H1 (cell line): ENCODE measurements at regions not wholly inside any gene's neighbourhood (a gene's known extent, or its start where the extent isn't known, plus 50 kb on each side); places are given as distances from the start of the nearest gene placed in this dataset.

Experiments
- CTCF ChIA-PET: fragments of 300-600 bp; sonication (Branson Sonifier 250); formaldehyde crosslinking; loops from one replicate; lab custom pipeline; 2021; ENCODE audit not compliant: partially characterized antibody; lab: Charles Lee
- POLR2A ChIA-PET: fragments of 300-600 bp; sonication (Branson Sonifier 250); formaldehyde crosslinking; loops from one replicate; lab custom pipeline; 2021; ENCODE audit warnings: inconsistent platforms; ENCODE audit not compliant: partially characterized antibody; lab: Charles Lee
- DNase-seq, 2 experiments: peaks; one replicate each; pipeline versions ENCODE4 v3.0.0 to v3.0.0-alpha.2; 2010 to 2022; ENCODE audit warnings: low spot score in 2 of 2, low read depth in 1 of 2, mixed read lengths in 1 of 2
- FAIRE-seq: peaks from 2 replicates; lab custom pipeline; 2011; peaks lifted over from hg19 to GRCh38; lab: Jason Lieb, UNC
- H2AFZ ChIP-seq: 2 replicates; pipeline ENCODE4 v1.8.1; 2012; ENCODE audit warnings: low read length, inconsistent platforms
- H2AK5ac ChIP-seq: 2 replicates; pipeline ENCODE4 v1.6.1; 2013; ENCODE audit warnings: low read depth, low read length
- H2BK120ac ChIP-seq: replicated peaks from 2 replicates; pipeline ENCODE3; 2013; ENCODE audit warnings: low read depth, low read length, inconsistent platforms
- H2BK12ac ChIP-seq: 2 replicates; pipeline ENCODE4 v1.6.1; 2013; ENCODE audit warnings: low read depth, low read length
- H2BK15ac ChIP-seq: 2 replicates; pipeline ENCODE4 v1.6.1; 2013; ENCODE audit warnings: low read length
- H2BK20ac ChIP-seq: 2 replicates; pipeline ENCODE4 v1.6.1; 2013; ENCODE audit warnings: low read length
- H2BK5ac ChIP-seq: 2 replicates; pipeline ENCODE4 v1.6.1; 2013; ENCODE audit warnings: low read depth, low read length
- H3K14ac ChIP-seq: 2 replicates; pipeline ENCODE4 v1.6.1; 2013; ENCODE audit warnings: inconsistent platforms; ENCODE audit not compliant: insufficient read length
- H3K18ac ChIP-seq: 2 replicates; pipeline ENCODE4 v1.6.1; 2013; ENCODE audit warnings: low read length; ENCODE audit errors: extremely low read depth
- H3K23ac ChIP-seq: 2 replicates; pipeline ENCODE4 v1.6.1; 2013; ENCODE audit warnings: inconsistent platforms; ENCODE audit not compliant: insufficient read length
- H3K23me2 ChIP-seq: 2 replicates; pipeline ENCODE4 v1.6.1; 2013; ENCODE audit warnings: low read depth, low read length
- H3K27ac ChIP-seq: 2 replicates; pipeline ENCODE4 v1.6.1; 2011; ENCODE audit warnings: low read depth, low read length, inconsistent platforms
- H3K27me3 ChIP-seq, 4 experiments: replicated peaks in 1 of 4; 1 replicate in 1 of 4; 2 replicates in 3 of 4; pipeline versions ENCODE4 v1.6.1 to v1.8.1; 2011 to 2013; ENCODE audit warnings: low read length in 3 of 4, mild to moderate bottlenecking in 3 of 4, inconsistent platforms in 2 of 4, mixed read lengths in 2 of 4, moderate library complexity in 1 of 4; ENCODE audit not compliant: control insufficient read depth in 3 of 4, insufficient read depth in 3 of 4; ENCODE audit errors: extremely low read depth in 1 of 4
- H3K36me3 ChIP-seq, 4 experiments: 2 replicates each; pipeline versions ENCODE4 v1.6.1 to v1.8.1; 2011 to 2013; ENCODE audit warnings: mild to moderate bottlenecking in 4 of 4, low read length in 3 of 4, moderate library complexity in 2 of 4, control low read depth in 1 of 4, inconsistent platforms in 1 of 4; ENCODE audit not compliant: insufficient read depth in 4 of 4, control insufficient read depth in 2 of 4
- H3K4ac ChIP-seq: replicated peaks from 2 replicates; pipeline ENCODE3; 2013; ENCODE audit warnings: low read length, low read depth, mixed read lengths, inconsistent platforms; ENCODE audit not compliant: insufficient read length
- H3K4me1 ChIP-seq, 4 experiments: replicated peaks in 1 of 4; 1 replicate in 1 of 4; 2 replicates in 3 of 4; pipeline versions ENCODE4 v1.6.1 to v1.8.1; 2011 to 2013; ENCODE audit warnings: low read length in 3 of 4, inconsistent platforms in 2 of 4, mixed read lengths in 1 of 4; ENCODE audit not compliant: insufficient read depth in 4 of 4, control insufficient read depth in 3 of 4
- H3K4me2 ChIP-seq, 2 experiments: 2 replicates each; pipeline versions ENCODE4 v1.6.1 to v1.8.1; 2011 to 2013; ENCODE audit warnings: low read depth in 2 of 2, low read length in 2 of 2, control low read depth in 1 of 2, inconsistent platforms in 1 of 2, mild to moderate bottlenecking in 1 of 2; ENCODE audit not compliant: insufficient read depth in 1 of 2
- H3K4me3 ChIP-seq, 4 experiments: fragments of 200-600, 300-600 bp in 1 of 4; sonication (generic), shearing (Covaris generic), sonication (Bioruptor Twin) in 1 of 4; 2 replicates each; pipeline versions ENCODE4 v1.5.1 to v1.8.1; 2011 to 2016; ENCODE audit warnings: low read length in 4 of 4, low read depth in 3 of 4, control low read depth in 2 of 4, inconsistent platforms in 2 of 4, mild to moderate bottlenecking in 2 of 4, mixed read lengths in 1 of 4, moderate library complexity in 1 of 4; ENCODE audit not compliant: insufficient read depth in 2 of 4; ENCODE audit errors: extremely low read depth in 1 of 4
- H3K56ac ChIP-seq: replicated peaks from 2 replicates; pipeline ENCODE3; 2013; ENCODE audit warnings: low read depth, mild to moderate bottlenecking, mixed read lengths, low read length, inconsistent platforms; ENCODE audit not compliant: insufficient read length
- H3K79me1 ChIP-seq: 2 replicates; pipeline ENCODE4 v1.6.1; 2013; ENCODE audit warnings: low read depth, low read length, control low read depth
- H3K79me2 ChIP-seq, 2 experiments: 2 replicates each; pipeline versions ENCODE4 v1.6.1 to v1.8.1; 2012 to 2013; ENCODE audit warnings: low read length in 2 of 2, mild to moderate bottlenecking in 2 of 2, inconsistent platforms in 1 of 2; ENCODE audit not compliant: insufficient read depth in 2 of 2, control insufficient read depth in 1 of 2
- H3K9ac ChIP-seq, 4 experiments: replicated peaks in 1 of 4; 1 replicate in 1 of 4; 2 replicates in 3 of 4; pipeline versions ENCODE4 v1.6.1 to v1.8.1; 2011 to 2013; ENCODE audit warnings: low read depth in 3 of 4, low read length in 3 of 4, control low read depth in 2 of 4, mild to moderate bottlenecking in 2 of 4, moderate library complexity in 2 of 4, inconsistent platforms in 1 of 4; ENCODE audit errors: extremely low read depth in 1 of 4
- H3K9me3 ChIP-seq, 2 experiments: 2 replicates each; pipeline versions ENCODE4 v1.6.1 to v1.8.1; 2012 to 2013; ENCODE audit warnings: mild to moderate bottlenecking in 2 of 2, moderate library complexity in 2 of 2, control low read depth in 1 of 2, inconsistent platforms in 1 of 2, low read depth in 1 of 2, low read length in 1 of 2, mixed read lengths in 1 of 2; ENCODE audit not compliant: insufficient read depth in 2 of 2
- H4K20me1 ChIP-seq, 2 experiments: replicated peaks in 1 of 2; 2 replicates each; pipeline versions ENCODE3 to v1.8.1; 2011 to 2013; ENCODE audit warnings: inconsistent platforms in 2 of 2, low read length in 2 of 2, mild to moderate bottlenecking in 1 of 2; ENCODE audit not compliant: insufficient read depth in 2 of 2, control insufficient read depth in 1 of 2
- H4K5ac ChIP-seq: 2 replicates; pipeline ENCODE4 v1.6.1; 2013; ENCODE audit warnings: low read length, low read depth, mixed read lengths, inconsistent platforms; ENCODE audit not compliant: insufficient read length
- H4K8ac ChIP-seq: 2 replicates; pipeline ENCODE4 v1.8.0; 2013; ENCODE audit warnings: mild to moderate bottlenecking, moderate library complexity, low read length, inconsistent platforms; ENCODE audit not compliant: insufficient read depth; ENCODE audit errors: extremely low read depth
- H4K91ac ChIP-seq: replicated peaks from 2 replicates; pipeline ENCODE3; 2013; ENCODE audit warnings: low read length, mixed read lengths, inconsistent platforms; ENCODE audit not compliant: insufficient read length
- CHD2 ChIP-seq: IDR thresholded peaks from 2 replicates; pipeline ENCODE4 v1.6.1; 2012; ENCODE audit warnings: low read length, improper control_type of control experiment
- HDAC2 ChIP-seq, 2 experiments: fragments of 300-600 bp in 1 of 2; sonication (generic) in 1 of 2; IDR thresholded peaks; 2 replicates each; pipeline ENCODE4 v1.6.1; 2011 to 2012; ENCODE audit warnings: low read depth in 2 of 2, low read length in 2 of 2, mild to moderate bottlenecking in 2 of 2, moderate library complexity in 2 of 2, borderline replicate concordance in 1 of 2, inconsistent platforms in 1 of 2
- YY1 ChIP-seq: IDR thresholded peaks from 2 replicates; pipeline ENCODE4 v1.6.1; 2011; ENCODE audit warnings: low read depth, mild to moderate bottlenecking, low read length
- WGBS, 2 experiments: shearing (Covaris generic) in 1 of 2; methylation state at CpG; one replicate each; pipeline versions ENCODE4 v1.1.6 to v1.1.7; 2013 to 2015; ENCODE audit warnings: low lambda C conversion rate in 2 of 2, mixed read lengths in 2 of 2, inconsistent platforms in 1 of 2, low coverage in 1 of 2, missing lambda C conversion rate in 1 of 2; ENCODE audit not compliant: insufficient replicate concordance in 2 of 2, insufficient coverage in 1 of 2, insufficient read length in 1 of 2; ENCODE audit errors: extremely low coverage in 1 of 2, missing lambda C conversion rate in 1 of 2; 5-methylcytosine and 5-hydroxymethylcytosine counted together

- Histone ChIP-seq H2AFZ (no peak overlapping the region), H3K9me3 (no peaks in the 10 kb centered on the region), H4K5ac (no peak overlapping the region), H3K79me2 (no peaks in the 10 kb centered on the region), H4K8ac (no peak overlapping the region), H3K36me3 (no peaks in the 10 kb centered on the region), H3K4me1 (no peaks in the 10 kb centered on the region), H3K18ac (no peak overlapping the region), H2BK15ac (no peak overlapping the region), H3K4ac (no peak overlapping the region), H2BK120ac (no peak overlapping the region), H3K27me3 (peaks cover 0 to 1% (median 0%) of the 10 kb centered on the region in 4 experiments; a peak in 1 of 7 replicates), H3K14ac (no peak overlapping the region), H3K23me2 (no peaks in the 10 kb centered on the region), H2BK5ac (no peak overlapping the region), H3K4me2 (no peak overlapping the region), H2BK20ac (no peak overlapping the region), H2BK12ac (no peak overlapping the region), H3K56ac (no peak overlapping the region), H4K20me1 (no peaks in the 10 kb centered on the region), H3K23ac (no peak overlapping the region), H3K4me3 (no peak overlapping the region), H3K79me1 (no peaks in the 10 kb centered on the region), H4K91ac (no peak overlapping the region), H2AK5ac (no peak overlapping the region), H3K9ac (no peak overlapping the region), H3K27ac (no peak overlapping the region)
- CTCF ChIA-PET, result no interaction called here
- DNase-seq (no peak), FAIRE-seq (no peak)
- WGBS, 2 experiments, result 63% methylated on average over 1 of the region's 1 CpG; no CpG with 5 or more reads in 1 of the 2 experiments
- TF ChIP-seq HDAC2 (IDR thresholded peaks at IDR 0.05; ENCODE audit: borderline replicate concordance in 1 of 2, low read depth in 2 of 2, low read length in 2 of 2) (no peak), YY1 (no peak), CHD2 (no peak)
- POLR2A ChIA-PET, result no interaction called here
Measured at GRCh38 chr4:120445186-120445585, 378.5 kb upstream of the MAD2L1 start.
